SU-DHL-6 (cell line): ENCODE measurements at regions not wholly inside any gene's neighbourhood (a gene's known extent, or its start where the extent isn't known, plus 50 kb on each side); places are given as distances from the start of the nearest gene placed in this dataset.

ENCODE experiments used
- EZH2phosphoT487 ChIP-seq: fragments of 200-600 bp; sonication (generic), shearing (Covaris generic); conservative IDR thresholded peaks from 2 replicates; pipeline ENCODE4 v1.6.1; 2018; ENCODE audit warnings: mild to moderate bottlenecking, antibody characterized with exemption, low read length, moderate library complexity, mixed read lengths
- TF ChIP-seq, protein P1 (sequence below): fragments of 200-600 bp; sonication (generic); IDR thresholded peaks from one replicate; pipeline ENCODE4 v1.5.1; 2017; ENCODE audit warnings: antibody characterized with exemption, mild to moderate bottlenecking, low read length, moderate library complexity; ENCODE audit not compliant: insufficient read depth, poor library complexity, severe bottlenecking

DNA sequence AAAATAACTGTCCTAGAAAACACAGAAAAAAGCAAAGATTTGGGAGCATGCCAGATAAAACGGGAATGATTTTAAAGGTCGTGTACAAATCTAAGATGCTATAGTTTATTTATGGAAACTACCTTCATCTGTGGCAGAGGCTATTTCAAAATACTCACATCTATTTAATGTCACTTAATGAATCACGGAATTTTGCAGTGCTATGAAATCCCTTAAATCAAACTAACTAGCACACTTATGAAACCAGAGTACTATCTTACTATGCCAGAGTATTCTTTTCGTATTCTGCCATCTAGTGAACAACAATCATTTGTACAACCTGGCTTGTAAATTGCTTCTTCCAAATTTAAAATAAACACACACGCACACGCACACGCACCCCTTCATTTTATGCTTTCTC lies 77.9 kb upstream of the BMP5 start:
- TF ChIP-seq, protein P1, sequence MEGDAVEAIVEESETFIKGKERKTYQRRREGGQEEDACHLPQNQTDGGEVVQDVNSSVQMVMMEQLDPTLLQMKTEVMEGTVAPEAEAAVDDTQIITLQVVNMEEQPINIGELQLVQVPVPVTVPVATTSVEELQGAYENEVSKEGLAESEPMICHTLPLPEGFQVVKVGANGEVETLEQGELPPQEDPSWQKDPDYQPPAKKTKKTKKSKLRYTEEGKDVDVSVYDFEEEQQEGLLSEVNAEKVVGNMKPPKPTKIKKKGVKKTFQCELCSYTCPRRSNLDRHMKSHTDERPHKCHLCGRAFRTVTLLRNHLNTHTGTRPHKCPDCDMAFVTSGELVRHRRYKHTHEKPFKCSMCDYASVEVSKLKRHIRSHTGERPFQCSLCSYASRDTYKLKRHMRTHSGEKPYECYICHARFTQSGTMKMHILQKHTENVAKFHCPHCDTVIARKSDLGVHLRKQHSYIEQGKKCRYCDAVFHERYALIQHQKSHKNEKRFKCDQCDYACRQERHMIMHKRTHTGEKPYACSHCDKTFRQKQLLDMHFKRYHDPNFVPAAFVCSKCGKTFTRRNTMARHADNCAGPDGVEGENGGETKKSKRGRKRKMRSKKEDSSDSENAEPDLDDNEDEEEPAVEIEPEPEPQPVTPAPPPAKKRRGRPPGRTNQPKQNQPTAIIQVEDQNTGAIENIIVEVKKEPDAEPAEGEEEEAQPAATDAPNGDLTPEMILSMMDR = no peak
- TF ChIP-seq EZH2phosphoT487 = no peak
